Endodermal cell (in vitro differentiated cells): ENCODE measurements at regions not wholly inside any gene's neighbourhood (a gene's known extent, or its start where the extent isn't known, plus 50 kb on each side); places are given as distances from the start of the nearest gene placed in this dataset.
A peak's percentile ranks its signal among the peaks of the same experiment; 100 is the strongest.

Source experiments
- DNase-seq: peaks from one replicate; pipeline ENCODE4 v3.0.0-alpha.2; 2017
- H3K27ac ChIP-seq: 2 replicates; pipeline ENCODE4 v1.5.1; 2013; ENCODE audit warnings: mild to moderate bottlenecking, low read depth, low read length, moderate library complexity
- H3K27me3 ChIP-seq: 2 replicates; pipeline ENCODE4 v1.6.1; 2013; ENCODE audit warnings: mild to moderate bottlenecking, low read length, moderate library complexity; ENCODE audit not compliant: insufficient read depth, control insufficient read depth, poor library complexity, severe bottlenecking
- H3K36me3 ChIP-seq: 2 replicates; pipeline ENCODE4 v1.7.0; 2013; ENCODE audit warnings: mild to moderate bottlenecking, low read length, moderate library complexity; ENCODE audit not compliant: control insufficient read depth, insufficient read depth
- H3K4me1 ChIP-seq: one replicate; pipeline ENCODE4 v1.7.0; 2013; ENCODE audit warnings: low read length; ENCODE audit not compliant: control insufficient read depth, insufficient read depth
- H3K4me3 ChIP-seq: 2 replicates; pipeline ENCODE4 v1.5.1; 2013; ENCODE audit warnings: mild to moderate bottlenecking, low read length, moderate library complexity
- H3K9ac ChIP-seq: 2 replicates; pipeline ENCODE4 v1.6.1; 2013; ENCODE audit warnings: mild to moderate bottlenecking, low read length, moderate library complexity; ENCODE audit not compliant: poor library complexity, severe bottlenecking; ENCODE audit errors: extremely low read depth
- H3K9me3 ChIP-seq: 2 replicates; pipeline ENCODE4 v1.6.1; 2013; ENCODE audit warnings: mild to moderate bottlenecking, low read length, moderate library complexity; ENCODE audit not compliant: control insufficient read depth
- H3K27ac Mint-ChIP-seq: 2 replicates; pipeline ENCODE4 v1.8.0; 2020; ENCODE audit warnings: mixed read lengths
- H3K27me3 Mint-ChIP-seq: 2 replicates; pipeline ENCODE4 v1.8.0; 2021; ENCODE audit warnings: mild to moderate bottlenecking, mixed read lengths; ENCODE audit not compliant: insufficient read depth
- H3K36me3 Mint-ChIP-seq: 2 replicates; pipeline ENCODE4 v1.8.0; 2020; ENCODE audit warnings: low read depth, mixed read lengths
- H3K4me1 Mint-ChIP-seq: 2 replicates; pipeline ENCODE4 v1.8.0; 2020; ENCODE audit warnings: mixed read lengths
- H3K4me3 Mint-ChIP-seq: 2 replicates; pipeline ENCODE4 v1.8.0; 2020; ENCODE audit warnings: mild to moderate bottlenecking, moderate library complexity, mixed read lengths
- H3K9me3 Mint-ChIP-seq: 2 replicates; pipeline ENCODE4 v1.8.0; 2020; ENCODE audit warnings: mild to moderate bottlenecking, mixed read lengths
- CTCF ChIP-seq: fragments of 200-600 bp; sonication (generic); conservative IDR thresholded peaks from 2 replicates; pipeline ENCODE4 v1.5.0; 2021; ENCODE audit warnings: antibody characterized with exemption, mild to moderate bottlenecking
- WGBS, 2 experiments: methylation state at CpG; one replicate each; pipeline versions ENCODE4 v1.1.5 to v1.1.7; 2013; ENCODE audit warnings: missing lambda C conversion rate in 2 of 2, mixed read lengths in 1 of 2; ENCODE audit not compliant: insufficient coverage in 1 of 2, insufficient read length in 1 of 2; 5-methylcytosine and 5-hydroxymethylcytosine counted together

DNA sequence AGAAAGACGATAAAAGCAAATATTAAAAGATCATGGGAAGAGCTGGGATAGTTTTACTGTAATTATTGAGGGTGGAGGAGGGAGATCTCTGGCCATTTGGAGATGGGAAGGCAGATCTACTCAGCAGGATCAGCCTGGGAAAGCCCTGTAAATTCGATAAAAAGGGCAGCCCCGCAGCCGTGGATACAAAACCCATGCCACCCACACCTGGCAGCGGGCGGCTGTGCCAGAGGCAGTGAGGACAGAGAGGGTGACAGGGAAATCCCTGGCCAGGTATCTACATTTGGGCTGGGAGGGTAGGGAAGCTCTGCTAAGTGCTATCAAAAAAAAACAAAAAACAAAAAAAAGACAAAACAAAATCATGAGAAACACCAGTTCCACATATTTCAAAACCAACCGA lies 379.2 kb upstream of the IRX1 start:
- no peak for TF ChIP-seq CTCF
- H3K27ac ChIP-seq = no peak overlapping the region
- no peaks in the 10 kb centered on the region for H3K36me3 ChIP-seq
- no peaks in the 10 kb centered on the region for H3K9me3 ChIP-seq
- H3K4me1 Mint-ChIP-seq = no peaks in the 10 kb centered on the region
- WGBS, 2 experiments = 80 to 89% methylated on average over 1 to 7 of the region's 7 CpGs
- no peaks in the 10 kb centered on the region for H3K36me3 Mint-ChIP-seq
- H3K9me3 Mint-ChIP-seq = no peaks in the 10 kb centered on the region
- H3K9ac ChIP-seq = no peak overlapping the region
- DNase-seq = no peak
- peaks cover 2% of the 10 kb centered on the region for H3K27me3 Mint-ChIP-seq
- H3K27ac Mint-ChIP-seq = no peak overlapping the region
- no peaks in the 10 kb centered on the region for H3K4me1 ChIP-seq
- no peak overlapping the region for H3K4me3 ChIP-seq
- H3K4me3 Mint-ChIP-seq = no peak overlapping the region
- H3K27me3 ChIP-seq = no peaks in the 10 kb centered on the region

DNA sequence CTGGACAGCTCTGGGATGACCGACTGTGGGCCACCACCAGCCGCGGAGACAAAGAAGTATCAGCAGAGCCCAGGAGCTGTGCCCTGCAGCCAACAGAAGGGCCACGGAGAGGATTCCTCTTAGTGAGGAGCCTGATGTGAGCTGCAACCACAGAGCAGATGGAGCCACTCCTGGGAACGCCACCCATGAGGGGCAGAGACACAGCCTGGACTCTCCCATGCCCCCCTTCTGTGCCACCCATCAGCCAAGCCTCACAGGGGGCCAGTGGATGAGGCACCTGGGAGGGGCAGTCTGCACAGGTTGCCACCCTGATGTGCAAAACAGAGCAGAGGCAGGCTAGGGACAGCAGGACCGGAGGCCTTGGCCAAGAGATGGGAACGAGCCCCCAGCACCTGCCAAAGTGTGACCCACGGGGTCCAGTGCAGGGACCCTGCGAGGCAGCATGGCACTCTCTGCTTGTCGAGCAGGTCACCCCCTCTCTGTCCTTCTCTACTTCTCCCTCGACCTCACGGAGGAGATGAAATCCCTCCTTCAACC lies 380.7 kb upstream of the IRX1 start:
- Histone ChIP-seq H3K4me3 (no peak overlapping the region), H3K9me3 (no peaks in the 10 kb centered on the region), H3K9ac (no peak overlapping the region), H3K27me3 (no peaks in the 10 kb centered on the region), H3K36me3 (no peaks in the 10 kb centered on the region), H3K4me1 (no peaks in the 10 kb centered on the region), H3K27ac (no peak overlapping the region)
- H3K4me1 Mint-ChIP-seq = no peaks in the 10 kb centered on the region
- no peak for TF ChIP-seq CTCF
- H3K9me3 Mint-ChIP-seq = no peaks in the 10 kb centered on the region
- peaks cover 2% of the 10 kb centered on the region for H3K27me3 Mint-ChIP-seq
- DNase-seq = peak; percentile 15
- H3K27ac Mint-ChIP-seq = no peak overlapping the region
- H3K36me3 Mint-ChIP-seq = no peaks in the 10 kb centered on the region
- WGBS, 2 experiments = 87 to 90% methylated on average over 11 to 12 of the region's 12 CpGs
- no peak overlapping the region for H3K4me3 Mint-ChIP-seq

DNA sequence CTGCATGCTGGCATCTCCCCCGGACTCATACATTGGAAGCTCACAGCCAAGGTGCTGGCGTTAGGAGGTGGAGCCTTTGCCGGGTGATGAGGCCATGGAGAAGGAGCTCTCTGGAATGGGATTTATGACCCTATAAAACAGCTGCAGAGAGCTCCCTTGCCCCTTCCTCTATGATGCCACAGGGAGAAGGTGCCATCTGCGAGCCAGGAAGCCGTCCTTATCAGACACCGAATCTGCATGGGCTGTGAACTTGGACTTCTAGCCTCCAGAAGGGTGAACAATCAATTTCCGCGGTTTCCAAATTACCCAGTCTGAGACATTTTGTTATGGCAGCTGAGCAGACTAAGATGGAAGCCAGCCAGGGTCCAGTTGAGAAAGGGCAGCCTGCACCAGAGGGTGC lies 381.2 kb upstream of the IRX1 start:
- H3K4me1 ChIP-seq = no peaks in the 10 kb centered on the region
- WGBS, 2 experiments = 96 to 99% methylated on average over 8 of the region's 8 CpGs
- no peak for DNase-seq
- Mint-ChIP-seq H3K27me3 (peaks cover 4% of the 10 kb centered on the region), H3K36me3 (no peaks in the 10 kb centered on the region), H3K4me3 (no peak overlapping the region), H3K27ac (no peak overlapping the region), H3K9me3 (no peaks in the 10 kb centered on the region), H3K4me1 (no peaks in the 10 kb centered on the region)
- no peaks in the 10 kb centered on the region for H3K36me3 ChIP-seq
- H3K27ac ChIP-seq = no peak overlapping the region
- TF ChIP-seq CTCF = no peak
- H3K9ac ChIP-seq = no peak overlapping the region
- no peak overlapping the region for H3K4me3 ChIP-seq
- H3K27me3 ChIP-seq = no peaks in the 10 kb centered on the region
- H3K9me3 ChIP-seq = no peaks in the 10 kb centered on the region
